ENCODE measurements at regions not wholly inside any gene's neighbourhood (a gene's known extent, or its start where the extent isn't known, plus 50 kb on each side); places are given as distances from the start of the nearest gene placed in this dataset.
"Not testable (repeated sequence)": the region's sequence is repeated elsewhere in the genome, so short reads cannot be mapped to it uniquely, and the experiment has no call there.

DNA sequence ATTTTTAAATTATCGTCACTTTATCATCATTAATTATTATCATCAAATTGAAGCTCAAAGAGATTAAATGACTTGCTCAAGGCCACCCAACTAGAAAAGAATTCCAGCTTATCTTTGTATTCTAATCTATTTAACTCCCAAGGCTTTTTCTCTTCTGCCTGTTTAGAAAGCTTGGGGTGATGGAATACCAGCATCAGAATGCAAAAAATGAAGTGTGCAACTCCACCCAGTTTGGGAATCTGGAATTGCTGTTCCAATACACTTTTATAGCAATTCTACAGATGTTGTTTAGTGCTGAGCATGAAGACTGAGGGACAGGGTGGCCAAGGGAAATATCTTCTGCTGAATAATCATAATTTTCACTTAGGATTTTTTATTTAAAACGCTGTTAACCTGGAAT, 97.2 kb upstream of the FIBIN start:
- no peak for DNase-seq (ENCODE audit: low spot score)

DNA sequence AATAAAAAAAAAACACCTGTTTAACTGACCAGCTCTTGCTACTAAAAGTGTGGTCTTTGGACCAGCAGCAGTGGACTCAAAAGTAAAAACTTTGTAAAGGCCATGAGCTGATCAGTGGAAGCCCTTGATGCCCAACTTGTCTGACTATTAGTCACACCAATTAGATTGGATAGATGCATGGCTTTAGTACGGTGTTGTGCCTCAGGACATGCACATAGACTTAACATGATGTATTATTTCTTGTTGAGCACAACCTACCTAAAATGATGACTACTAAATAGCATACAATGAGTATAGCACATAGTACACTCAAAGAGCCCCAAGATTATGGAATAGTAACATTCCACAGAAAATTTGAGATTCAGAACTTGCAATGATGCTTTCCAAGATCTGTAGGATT, 95.1 kb upstream of the FIBIN start:
- no peak for DNase-seq (ENCODE audit: low spot score)

DNA sequence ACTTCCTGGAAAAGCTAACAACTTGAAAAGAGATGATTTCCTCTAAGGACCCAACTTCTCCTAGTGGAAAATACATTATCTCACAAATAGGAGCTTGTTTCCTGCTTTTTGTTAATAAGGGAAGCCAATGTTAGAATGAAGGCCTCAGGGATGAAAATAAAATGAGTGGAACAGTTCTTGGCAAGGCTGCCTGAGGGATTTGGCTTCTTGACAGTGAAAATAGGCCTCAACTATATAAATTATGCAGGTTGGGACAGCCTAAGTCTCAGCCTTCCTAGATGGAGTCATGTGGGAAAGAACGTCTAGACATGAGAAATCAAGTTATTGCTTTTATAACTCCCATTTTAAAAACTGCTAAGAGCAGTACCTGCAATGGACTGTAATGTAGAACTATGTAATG, 92.8 kb upstream of the FIBIN start:
- DNase-seq (ENCODE audit: low spot score) = no peak

DNA sequence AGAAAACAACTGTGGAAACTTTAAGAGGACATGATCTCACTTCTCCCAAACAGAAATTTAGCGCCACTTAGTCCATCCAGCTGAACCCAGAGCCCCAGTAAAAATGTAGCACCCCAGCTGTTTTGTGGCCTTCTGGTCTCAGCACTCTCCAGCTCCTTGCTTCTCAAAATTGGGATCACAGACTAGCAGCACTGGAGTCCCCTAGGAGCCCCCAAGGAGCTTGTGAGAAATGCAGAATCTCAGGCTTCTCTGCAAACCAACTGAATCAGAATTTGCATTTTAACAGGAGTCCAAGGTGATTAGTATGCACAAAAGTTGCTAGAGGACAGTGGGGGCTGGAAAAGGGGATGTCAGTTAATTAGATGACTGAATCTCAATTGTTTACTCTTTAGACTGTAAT, 89.8 kb upstream of the FIBIN start:
- DNase-seq (ENCODE audit: low spot score) = no peak

DNA sequence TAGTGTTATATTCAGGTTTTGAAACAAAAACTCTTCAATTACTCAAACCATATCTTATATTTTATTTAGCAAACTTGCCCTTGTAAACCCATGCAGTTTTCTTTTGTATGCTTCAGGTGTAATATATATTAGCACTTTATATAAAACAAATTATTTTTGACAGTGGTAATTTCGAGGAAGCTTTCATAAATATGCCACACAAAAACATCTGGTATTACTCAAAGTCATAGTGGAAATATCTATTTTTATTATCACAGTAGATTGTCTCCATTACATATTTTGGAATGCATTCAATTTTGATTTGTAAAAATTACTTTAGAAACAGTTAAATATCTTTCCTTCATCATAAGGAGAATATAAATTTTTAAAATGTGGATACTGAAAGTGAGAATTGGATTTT, 89.1 kb upstream of the FIBIN start:
- DNase-seq (ENCODE audit: low spot score) = no peak

DNA sequence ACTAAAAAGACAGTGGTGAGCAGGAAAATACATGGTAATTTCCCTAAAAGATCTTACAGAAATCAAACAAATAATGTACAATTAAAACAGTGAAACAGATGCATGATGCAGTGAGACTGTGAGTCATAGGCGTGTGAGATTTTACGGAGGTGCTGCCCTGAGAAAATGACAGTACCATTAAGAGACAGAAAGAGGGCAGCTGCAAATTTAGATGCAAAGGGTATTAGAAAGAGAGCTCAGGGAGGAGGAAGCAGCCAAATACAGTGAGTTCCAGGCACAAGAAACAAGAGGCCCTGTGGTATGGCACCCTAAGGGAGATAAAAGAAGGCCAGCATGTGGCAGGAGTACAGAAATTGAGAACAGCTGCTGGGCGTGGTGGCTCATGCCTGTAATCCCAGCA, 88.5 kb upstream of the FIBIN start:
- no peak for DNase-seq (ENCODE audit: low spot score)

DNA sequence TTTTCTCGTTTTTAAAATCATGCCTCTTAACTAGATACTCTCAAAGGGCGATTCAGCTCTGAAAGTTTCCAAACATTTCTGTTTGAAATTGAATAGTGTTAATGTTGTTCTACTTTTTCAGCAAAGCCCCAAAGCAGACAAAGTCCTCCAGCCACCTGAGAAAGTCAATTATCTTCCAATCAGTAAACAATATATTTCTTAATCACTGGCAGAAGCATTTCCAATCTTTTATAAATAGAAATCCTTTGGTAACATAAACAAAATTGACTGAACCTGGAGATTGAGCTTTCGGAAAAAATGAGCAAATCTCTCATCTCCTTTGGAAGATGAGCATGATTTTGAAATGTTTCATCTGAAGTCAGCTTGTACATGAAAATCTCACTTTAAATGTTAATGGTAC, 84.4 kb upstream of the FIBIN start:
- no peak for DNase-seq (ENCODE audit: low spot score)

DNA sequence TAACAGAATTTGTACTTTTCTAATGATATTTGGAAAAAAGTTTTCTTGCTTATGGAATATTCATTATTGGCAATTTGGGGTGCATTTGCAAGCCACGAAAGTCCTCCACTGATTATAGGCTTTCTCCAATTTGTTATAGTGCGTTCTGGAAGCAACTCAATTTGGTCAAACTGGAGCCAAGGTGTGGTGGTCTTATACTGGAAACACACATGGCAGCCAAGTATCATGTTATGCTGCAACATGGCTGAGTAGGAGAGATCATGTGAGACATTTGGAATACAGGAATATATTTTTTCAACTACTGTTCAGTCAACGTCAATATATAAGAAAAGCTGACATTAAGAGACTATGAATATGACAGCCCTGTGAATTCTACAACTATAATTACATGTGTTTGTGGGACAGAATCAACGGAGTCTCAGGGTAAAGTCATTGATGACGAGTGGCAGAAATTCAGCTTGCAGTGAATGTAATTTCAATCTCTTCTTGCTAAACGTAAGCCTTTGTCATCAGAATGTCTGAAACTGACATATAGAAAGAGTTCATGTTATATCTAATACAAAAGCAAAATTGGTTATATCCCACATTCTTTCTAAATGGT, 83.8 kb upstream of the FIBIN start:
- DNase-seq (ENCODE audit: low spot score) = no peak

DNA sequence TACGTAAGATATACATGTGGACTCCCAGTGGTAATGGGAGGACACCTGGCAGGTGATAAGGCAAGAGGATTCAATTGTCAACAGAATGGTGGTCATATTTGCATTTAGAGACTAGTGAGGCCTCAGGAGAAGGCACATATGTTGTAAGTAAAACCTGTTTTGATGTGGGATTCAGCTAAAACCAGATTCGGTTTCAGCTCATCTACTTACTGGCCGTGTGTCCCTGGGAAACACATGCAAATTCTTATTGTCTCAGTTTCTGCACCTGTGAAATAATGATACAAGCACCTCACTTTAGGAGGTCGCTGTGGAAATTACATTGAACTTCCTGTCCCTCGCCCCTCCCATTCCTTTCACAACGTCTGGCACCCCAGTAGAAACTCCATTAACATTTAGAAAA, 78.9 kb upstream of the FIBIN start:
- no peak for DNase-seq (ENCODE audit: low spot score)

DNA sequence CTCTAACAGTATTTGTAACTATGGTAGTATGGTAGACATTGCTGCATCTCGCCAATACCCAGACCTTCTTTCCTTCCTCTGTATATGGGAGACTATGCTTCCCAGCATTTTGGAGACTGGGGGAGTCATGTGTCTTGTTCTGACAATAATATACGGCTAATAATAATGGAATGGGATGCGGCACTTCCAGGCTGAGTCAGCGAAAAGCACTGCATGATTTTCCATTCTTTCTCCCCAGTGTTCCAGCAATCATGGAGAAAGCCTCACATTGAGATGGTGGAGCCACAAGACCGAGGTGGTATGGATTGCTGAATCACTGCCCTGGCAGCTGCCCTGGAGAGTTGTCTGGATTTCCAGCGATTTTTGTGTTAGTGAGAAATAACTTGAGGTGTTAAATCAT, 77.1 kb upstream of the FIBIN start:
- DNase-seq (ENCODE audit: low spot score) = no peak

DNA sequence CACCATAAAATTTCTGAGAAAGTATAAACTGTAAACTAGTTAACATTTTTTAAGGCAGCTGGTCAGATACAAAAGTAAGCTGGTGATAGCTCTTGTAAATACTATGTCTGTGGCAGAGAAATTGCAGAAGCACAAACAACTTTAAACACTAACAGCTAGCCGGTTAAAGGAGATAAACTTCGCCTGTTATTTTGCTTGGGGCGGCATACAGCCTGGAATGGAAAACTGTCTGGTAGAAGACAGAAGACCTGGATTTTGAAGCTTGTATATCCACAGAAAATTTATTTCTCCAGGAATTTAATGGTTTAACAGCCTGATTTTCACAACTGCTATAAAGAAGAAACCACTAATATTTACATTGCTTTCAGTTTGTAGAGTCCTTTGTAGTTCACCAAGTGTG, 65.3 kb upstream of the FIBIN start:
- no peak for DNase-seq (ENCODE audit: low spot score)

DNA sequence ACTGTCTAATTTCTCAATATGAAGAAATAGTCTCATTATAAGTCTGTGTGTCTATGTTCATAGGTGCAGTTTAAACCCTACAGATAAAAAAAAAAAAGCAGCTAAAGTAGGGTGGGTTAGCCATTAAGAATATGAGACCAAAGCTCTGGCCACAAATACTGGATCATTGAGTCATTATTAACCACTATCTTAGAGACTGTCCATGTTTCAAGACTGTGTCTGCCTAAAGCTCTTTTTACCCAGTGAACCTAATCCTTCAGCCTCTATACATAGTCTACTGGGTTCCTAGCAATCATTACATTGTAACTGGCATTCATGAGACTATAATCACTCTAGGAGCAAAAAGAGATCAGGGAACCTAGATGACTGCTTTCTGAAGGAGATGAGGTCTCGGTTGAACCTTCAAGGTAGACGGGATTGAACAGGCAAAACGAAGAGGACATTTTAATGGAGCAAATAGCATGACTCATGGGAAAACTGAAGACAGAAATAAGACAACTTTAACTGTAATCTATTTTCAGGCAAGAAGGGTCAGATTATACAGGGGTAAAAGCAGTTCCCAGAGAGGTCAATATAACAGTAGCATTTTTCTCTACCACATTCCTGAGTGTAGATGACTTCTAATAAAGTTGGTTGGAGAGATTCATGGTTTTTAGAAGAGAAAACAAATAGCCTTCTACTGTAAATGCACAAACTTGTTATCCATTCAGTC, 64.0 kb upstream of the FIBIN start:
- DNase-seq (ENCODE audit: low spot score) = no peak

DNA sequence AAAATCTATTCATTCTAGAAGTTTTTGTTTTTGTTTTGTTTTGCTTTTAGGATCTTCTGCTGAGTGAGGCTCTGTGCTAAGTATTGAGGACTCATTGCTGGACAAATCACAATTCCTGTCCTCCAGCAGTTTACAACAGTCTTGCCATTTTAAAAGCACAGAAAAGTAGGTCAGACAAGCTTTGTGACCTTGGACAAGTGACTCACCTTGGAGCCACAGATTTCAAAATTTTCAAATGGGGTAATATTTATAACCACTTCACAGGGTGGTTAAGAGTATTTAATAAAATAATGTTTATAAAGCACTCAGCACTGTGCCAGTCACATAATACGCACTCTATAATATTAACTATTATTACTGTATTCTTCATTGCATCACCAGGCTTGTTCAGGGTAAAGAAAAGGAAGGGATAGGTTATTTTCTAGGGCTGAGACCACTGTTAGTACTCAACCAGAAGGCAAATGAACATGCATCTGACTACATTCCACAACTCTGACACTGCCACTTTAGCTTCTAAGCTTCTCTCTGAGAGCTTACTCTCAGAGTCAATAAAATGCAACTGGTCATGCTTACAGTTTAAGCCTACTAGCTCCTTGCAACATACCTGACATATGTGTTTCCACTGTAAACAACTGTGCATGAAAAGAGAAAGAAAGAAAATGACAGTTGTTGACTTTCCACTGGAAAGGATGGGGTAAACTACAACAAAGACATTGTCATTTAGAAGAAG, 63.2 kb upstream of the FIBIN start:
- no peak for DNase-seq (ENCODE audit: low spot score)

DNA sequence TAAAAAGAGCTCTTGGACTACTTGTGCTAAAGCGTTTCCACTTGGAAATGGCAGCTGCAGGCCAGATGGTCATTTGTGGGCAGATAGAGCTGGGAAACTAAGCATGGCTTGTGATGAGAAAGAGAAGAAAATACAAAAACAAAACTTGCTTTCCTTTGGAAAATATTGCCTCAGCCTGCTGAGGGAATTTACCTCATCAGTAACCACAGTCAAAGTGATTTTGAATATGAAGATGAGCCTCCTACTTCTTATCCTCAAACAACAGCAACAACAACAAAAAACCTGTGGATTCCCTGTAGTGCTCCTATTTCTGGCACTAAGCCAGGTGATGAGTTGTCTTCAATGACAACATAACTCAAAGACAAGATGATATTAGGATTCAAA, 62.7 kb upstream of the FIBIN start:
- no peak for DNase-seq (ENCODE audit: low spot score)

DNA sequence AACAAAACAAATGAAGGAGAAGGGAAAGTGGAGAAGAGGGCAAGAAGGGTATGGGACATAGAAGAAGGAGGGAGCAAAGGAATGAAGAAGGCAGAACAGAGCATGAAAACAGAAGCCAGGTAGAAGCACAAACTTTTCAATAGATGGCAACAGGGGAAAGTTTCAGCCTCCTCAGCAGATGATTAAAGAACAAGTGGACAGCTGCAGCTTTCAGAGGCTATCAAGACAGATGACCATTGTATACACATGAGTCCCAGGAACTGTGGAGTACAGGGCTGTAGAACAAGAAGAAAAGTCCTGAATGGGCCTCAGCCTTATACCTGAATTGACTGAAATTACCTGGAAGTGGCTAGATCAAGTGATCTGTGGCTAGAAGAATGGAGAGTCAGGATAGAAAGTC, 62.0 kb upstream of the FIBIN start:
- DNase-seq (ENCODE audit: low spot score) = no peak

DNA sequence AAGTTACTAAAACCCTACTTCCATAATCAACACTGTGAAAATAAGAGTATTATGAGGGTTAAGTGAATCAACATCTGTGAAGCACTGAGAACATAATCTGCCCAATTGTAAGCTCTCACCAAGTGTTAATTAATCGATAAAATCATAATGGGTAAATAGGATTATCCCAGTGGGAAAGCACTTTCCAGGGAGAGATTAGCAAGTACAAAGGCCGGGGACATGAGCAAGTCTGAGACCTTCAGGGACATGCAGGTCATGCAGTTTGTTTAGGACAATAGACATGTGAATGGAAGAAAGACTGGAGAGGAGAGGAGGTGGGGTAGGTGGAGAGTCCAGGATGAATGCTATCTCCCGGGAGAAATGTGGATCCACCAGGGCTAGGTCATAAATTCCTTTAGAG, 57.8 kb upstream of the FIBIN start:
- no peak for DNase-seq (ENCODE audit: low spot score)

DNA sequence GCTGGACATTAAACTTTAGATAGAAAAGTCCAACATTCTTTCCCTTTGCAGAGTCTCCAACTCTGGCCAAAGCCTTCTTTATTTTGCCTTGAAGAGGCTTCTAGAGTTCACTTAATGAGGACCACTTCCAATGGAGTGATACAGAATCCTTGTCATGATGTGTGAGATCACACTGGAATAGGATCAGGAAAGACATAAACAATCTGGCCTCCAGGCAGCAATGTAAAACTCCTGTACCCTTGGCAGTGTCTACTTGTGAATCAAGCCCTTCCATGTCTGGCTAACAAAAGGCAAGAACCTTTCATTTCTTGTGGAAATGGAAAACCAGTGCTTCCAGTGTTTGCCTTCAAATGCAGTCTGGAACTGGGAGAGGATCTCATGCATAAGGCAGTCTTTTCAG, 56.5 kb upstream of the FIBIN start:
- DNase-seq (ENCODE audit: low spot score) = no peak

DNA sequence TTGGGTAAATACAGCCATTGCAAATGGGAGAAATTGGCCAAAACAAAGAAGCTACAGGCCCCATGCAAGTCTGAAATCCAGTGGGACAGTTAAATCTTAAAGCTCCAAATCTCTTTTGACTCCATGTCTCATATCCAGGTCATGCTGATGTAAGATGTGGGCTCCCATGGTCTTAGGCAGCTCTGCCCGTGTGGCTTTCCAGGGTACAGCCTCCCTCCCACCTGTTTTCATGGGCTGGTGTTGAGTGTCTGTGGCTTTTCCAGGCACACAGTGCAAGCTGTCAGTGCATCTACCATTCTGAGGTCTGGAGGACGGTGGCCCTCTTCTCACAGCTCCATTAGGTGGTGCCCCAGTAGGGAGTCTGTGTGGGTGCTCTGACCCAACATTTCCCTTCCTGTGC, 53.4 kb upstream of the FIBIN start:
- DNase-seq (ENCODE audit: low spot score) = not testable (repeated sequence)

DNA sequence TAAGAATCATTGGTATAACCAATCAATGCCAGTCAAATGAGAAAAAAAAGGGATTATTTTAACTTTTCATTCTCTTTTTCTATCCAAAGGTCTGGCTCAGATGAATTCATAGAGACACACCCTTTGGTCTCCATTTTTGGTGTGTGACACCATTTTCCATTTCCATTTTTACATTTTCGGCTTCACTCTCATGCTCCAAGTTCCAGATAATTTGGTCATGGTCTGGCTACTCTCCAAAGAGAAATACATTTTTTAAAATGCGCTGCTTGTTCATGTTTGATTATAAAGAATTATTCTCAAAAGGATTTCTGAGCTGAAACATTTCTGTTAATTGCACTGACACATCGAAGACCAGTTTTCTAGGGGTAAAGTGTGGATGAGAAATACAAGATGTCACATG, 51.6 kb upstream of the FIBIN start:
- DNase-seq (ENCODE audit: low spot score) = no peak

DNA sequence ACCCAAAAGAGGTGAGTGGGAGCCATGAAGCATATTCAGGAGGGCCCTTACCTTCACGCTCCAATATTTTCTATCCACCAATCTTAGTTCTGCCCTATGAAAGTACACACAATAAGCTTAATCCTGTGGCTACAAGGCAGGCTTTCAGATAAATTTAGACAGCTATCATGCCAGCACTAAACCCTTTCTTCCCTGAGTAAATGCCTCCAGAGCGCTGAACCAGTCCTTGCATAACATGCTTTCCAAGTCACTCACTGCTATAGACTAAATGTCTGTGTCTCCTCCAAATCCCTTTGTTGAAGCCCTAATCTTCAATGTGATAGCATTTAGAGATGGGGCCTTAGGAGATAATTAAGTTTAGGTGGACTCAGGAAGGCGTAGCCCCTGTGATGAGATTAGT, 50.3 kb upstream of the FIBIN start:
- DNase-seq (ENCODE audit: low spot score) = peak; percentile 79
